HEK293 (cell line): ENCODE measurements at regions not wholly inside any gene's neighbourhood (a gene's known extent, or its start where the extent isn't known, plus 50 kb on each side); places are given as distances from the start of the nearest gene placed in this dataset.

ENCODE experiments used
- ATF2 ChIP-seq: fragments of 450-650 bp; formaldehyde crosslinking; IDR thresholded peaks from 2 replicates; pipeline ENCODE4 v1.5.1; 2016; ENCODE audit warnings: missing biosample characterization, missing genetic modification characterization, low read depth
- CTCF ChIP-seq: fragments of 450-650 bp; formaldehyde crosslinking; IDR thresholded peaks from 2 replicates; pipeline ENCODE4 v1.5.1; 2016; ENCODE audit warnings: missing biosample characterization, missing genetic modification characterization
- PATZ1 ChIP-seq: fragments of 450-650 bp; formaldehyde crosslinking; IDR thresholded peaks from 2 replicates; pipeline ENCODE4 v1.5.1; 2016; ENCODE audit warnings: missing biosample characterization, missing genetic modification characterization
- SETDB1 ChIP-seq: IDR thresholded peaks from one replicate; pipeline ENCODE4 v1.6.1; 2017; ENCODE audit warnings: mild to moderate bottlenecking, low read length, moderate library complexity, mixed read lengths; ENCODE audit not compliant: insufficient read length
- TCF7L2 ChIP-seq: IDR thresholded peaks from 2 replicates; pipeline ENCODE4 v1.6.1; 2011; ENCODE audit warnings: low read depth, mild to moderate bottlenecking, inconsistent platforms, low read length, moderate library complexity, borderline replicate concordance
- ZBTB6 ChIP-seq: fragments of 450-650 bp; formaldehyde crosslinking; IDR thresholded peaks from 2 replicates; pipeline ENCODE4 v1.5.1; 2017; ENCODE audit warnings: missing biosample characterization, missing genetic modification characterization
- ZNF140 ChIP-seq: fragments of 450-650 bp; formaldehyde crosslinking; IDR thresholded peaks from 2 replicates; pipeline ENCODE4 v1.5.1; 2016; ENCODE audit warnings: missing biosample characterization, missing genetic modification characterization
- ZNF416 ChIP-seq: fragments of 450-650 bp; formaldehyde crosslinking; IDR thresholded peaks from 2 replicates; pipeline ENCODE4 v1.5.1; 2016; ENCODE audit warnings: missing biosample characterization, missing genetic modification characterization
- ZNF510 ChIP-seq: fragments of 450-650 bp; formaldehyde crosslinking; IDR thresholded peaks from 2 replicates; pipeline ENCODE4 v1.5.1; 2018; ENCODE audit warnings: mild to moderate bottlenecking, missing genetic modification characterization, missing biosample characterization; ENCODE audit not compliant: insufficient replicate concordance
- ZNF596 ChIP-seq: fragments of 450-650 bp; IDR thresholded peaks from 2 replicates; pipeline ENCODE4 v1.5.0; 2018; ENCODE audit warnings: missing biosample characterization, mild to moderate bottlenecking, missing genetic modification characterization, moderate library complexity
- ZNF664 ChIP-seq: fragments of 450-650 bp; formaldehyde crosslinking; IDR thresholded peaks from 2 replicates; pipeline ENCODE4 v1.5.1; 2016; ENCODE audit warnings: missing biosample characterization, missing genetic modification characterization
- ZNF791 ChIP-seq: fragments of 450-650 bp; formaldehyde crosslinking; IDR thresholded peaks from 2 replicates; pipeline ENCODE4 v1.5.1; 2016; ENCODE audit warnings: missing biosample characterization, missing genetic modification characterization

- TF ChIP-seq TCF7L2: no peak
- no peak for TF ChIP-seq PATZ1
- no peak for TF ChIP-seq CTCF (tag by site-specific recombination)
- no peak for TF ChIP-seq ZBTB6 (tag by site-specific recombination)
- no peak for TF ChIP-seq ZNF596 (tag by site-specific recombination)
- no peak for TF ChIP-seq SETDB1
- TF ChIP-seq ZNF416 (tag by site-specific recombination): no peak
- no peak for TF ChIP-seq ATF2
- TF ChIP-seq ZNF140 (tag by site-specific recombination): no peak
- TF ChIP-seq ZNF510 (tag by site-specific recombination): no peak
- TF ChIP-seq ZNF664 (tag by site-specific recombination): no peak
- no peak for TF ChIP-seq ZNF791 (tag by site-specific recombination)
These were observed 109.9 kb upstream of the ADGRL2 start for GRCh38 chr1:81690676-81691453.
